HG02678 (cell line): ENCODE measurements at regions not wholly inside any gene's neighbourhood (a gene's known extent, or its start where the extent isn't known, plus 50 kb on each side); places are given as distances from the start of the nearest gene placed in this dataset.

Source experiments
- ATAC-seq: cut with Tn5 transposase; IDR thresholded peaks from one replicate; pipeline ENCODE4 v1.9.1; 2021; ENCODE audit warnings: mild to moderate bottlenecking, moderate library complexity; ENCODE audit not compliant: unreplicated experiment

GRCh38 chr5:165630261-165630778, 2124.9 kb downstream of the MAT2B start:
- peak; percentile 76 for ATAC-seq

GRCh38 chr5:165631235-165631634, 2125.8 kb downstream of the MAT2B start:
- ATAC-seq, result no peak

- ATAC-seq, result no peak
These were observed 2136.9 kb downstream of the MAT2B start for GRCh38 chr5:165642366-165642765.

- no peak for ATAC-seq
These were observed 2160.4 kb downstream of the MAT2B start for GRCh38 chr5:165665735-165666400.

- ATAC-seq, result no peak
These were observed 2168.1 kb downstream of the MAT2B start for GRCh38 chr5:165673499-165673898.

- ATAC-seq, result no peak
These were observed 2190.4 kb downstream of the MAT2B start for GRCh38 chr5:165695796-165696195.

- ATAC-seq, result no peak
These were observed 2200.5 kb downstream of the MAT2B start for GRCh38 chr5:165705960-165706359.

- no peak for ATAC-seq
These were observed 2206.6 kb downstream of the MAT2B start for GRCh38 chr5:165712011-165712410.

- no peak for ATAC-seq
These were observed 2209.2 kb downstream of the MAT2B start for GRCh38 chr5:165714598-165714997.

GRCh38 chr5:165720901-165721300, 2215.5 kb downstream of the MAT2B start:
- ATAC-seq, result no peak

- no peak for ATAC-seq
These were observed 2217.0 kb downstream of the MAT2B start for GRCh38 chr5:165722401-165722800.

GRCh38 chr5:165723931-165724330, 2218.5 kb downstream of the MAT2B start:
- no peak for ATAC-seq

- no peak for ATAC-seq
These were observed 2223.0 kb downstream of the MAT2B start for GRCh38 chr5:165728425-165728824.

GRCh38 chr5:165735388-165735787, 2230.0 kb downstream of the MAT2B start:
- ATAC-seq, result no peak

GRCh38 chr5:165739079-165739741, 2233.8 kb downstream of the MAT2B start:
- ATAC-seq, result no peak

GRCh38 chr5:165757791-165758190, 2252.4 kb downstream of the MAT2B start:
- ATAC-seq, result no peak

GRCh38 chr5:165775111-165775510, 2269.7 kb downstream of the MAT2B start:
- ATAC-seq, result no peak

- ATAC-seq, result no peak
These were observed 2274.1 kb downstream of the MAT2B start for GRCh38 chr5:165779505-165779904.

GRCh38 chr5:165780901-165781300, 2275.5 kb downstream of the MAT2B start:
- no peak for ATAC-seq

GRCh38 chr5:165781738-165782137, 2276.3 kb downstream of the MAT2B start:
- ATAC-seq, result no peak

- no peak for ATAC-seq
These were observed 2277.6 kb downstream of the MAT2B start for GRCh38 chr5:165783024-165783423.

- no peak for ATAC-seq
These were observed 2280.7 kb downstream of the MAT2B start for GRCh38 chr5:165786073-165786472.
